ENCODE measurements at regions not wholly inside any gene's neighbourhood (a gene's known extent, or its start where the extent isn't known, plus 50 kb on each side); places are given as distances from the start of the nearest gene placed in this dataset.
A peak's percentile ranks its signal among the peaks of the same experiment; 100 is the strongest.

GRCh38 chr9:129483415-129484351 is 137.2 kb downstream of the C9orf50 start:
- peak overlapping the region; percentile 70 for H3K9ac ChIP-seq (ENCODE audit: insufficient read length)
- H3K4me3 ChIP-seq: peak overlapping the region; percentile 71
- H3K36me3 ChIP-seq (ENCODE audit: insufficient read depth, low read length): no peaks in the 10 kb centered on the region
- TF ChIP-seq EZH2 (IDR thresholded peaks at IDR 0.05) (no peak), POLR2AphosphoS5 (IDR thresholded peaks at IDR 0.05; ENCODE audit: borderline replicate concordance, low read depth, low read length) (0 out of 2 replicates have a peak, but pooled peaks have one; percentile 22)
- no peaks in the 10 kb centered on the region for H3K9me3 ChIP-seq (ENCODE audit: low read depth, low read length)
- no peak for DNase-seq (ENCODE audit: low read depth, low spot score)
- peak overlapping the region; percentile 100 for H3K27ac ChIP-seq

GRCh38 chr9:129482521-129483414 is 138.1 kb downstream of the C9orf50 start:
- Histone ChIP-seq H3K9me3 (ENCODE audit: low read depth, low read length) (no peaks in the 10 kb centered on the region), H3K27ac (peak overlapping the region; percentile 100), H3K9ac (ENCODE audit: insufficient read length) (peak overlapping the region; percentile 93), H3K36me3 (ENCODE audit: insufficient read depth, low read length) (no peaks in the 10 kb centered on the region), H3K4me3 (peak overlapping the region; percentile 79)
- TF ChIP-seq FOXP2 (optimal IDR thresholded peaks at IDR 0.05; ENCODE audit: control extremely low read depth, extremely low read length, insufficient read depth): no peak
- no peak for TF ChIP-seq EZH2 (IDR thresholded peaks at IDR 0.05)
- TF ChIP-seq POLR2AphosphoS5 (IDR thresholded peaks at IDR 0.05; ENCODE audit: borderline replicate concordance, low read depth, low read length): no peak
- no peak for DNase-seq (ENCODE audit: low read depth, low spot score)

- DNase-seq (ENCODE audit: low read depth, low spot score): no peak
- Histone ChIP-seq H3K4me3 (peak overlapping the region; percentile 79), H3K9ac (ENCODE audit: insufficient read length) (peak overlapping the region; percentile 93), H3K36me3 (ENCODE audit: insufficient read depth, low read length) (no peaks in the 10 kb centered on the region), H3K9me3 (ENCODE audit: low read depth, low read length) (no peaks in the 10 kb centered on the region), H3K27ac (peak overlapping the region; percentile 100)
- TF ChIP-seq FOXP2 (optimal IDR thresholded peaks at IDR 0.05; ENCODE audit: control extremely low read depth, extremely low read length, insufficient read depth) (no peak), POLR2AphosphoS5 (IDR thresholded peaks at IDR 0.05; ENCODE audit: borderline replicate concordance, low read depth, low read length) (peak; percentile 23; the same call in 1 of the 2 replicates)
Measured at GRCh38 chr9:129481810-129482511, 138.9 kb downstream of the C9orf50 start.

- Histone ChIP-seq H3K4me3 (peak overlapping the region; percentile 79), H3K36me3 (ENCODE audit: insufficient read depth, low read length) (no peaks in the 10 kb centered on the region), H3K27ac (peak overlapping the region; percentile 100), H3K9ac (ENCODE audit: insufficient read length) (peak overlapping the region; percentile 93), H3K9me3 (ENCODE audit: low read depth, low read length) (no peaks in the 10 kb centered on the region)
- TF ChIP-seq EZH2 (IDR thresholded peaks at IDR 0.05) (no peak), FOXP2 (optimal IDR thresholded peaks at IDR 0.05; ENCODE audit: control extremely low read depth, extremely low read length, insufficient read depth) (no peak), POLR2AphosphoS5 (IDR thresholded peaks at IDR 0.05; ENCODE audit: borderline replicate concordance, low read depth, low read length) (no peak)
- DNase-seq (ENCODE audit: low read depth, low spot score): no peak
Measured at GRCh38 chr9:129481424-129481809, 139.5 kb downstream of the C9orf50 start.

GRCh38 chr9:129480745-129481144 is 140.2 kb downstream of the C9orf50 start:
- no peak for TF ChIP-seq EZH2 (IDR thresholded peaks at IDR 0.05)
- Histone ChIP-seq H3K27ac (peak overlapping the region; percentile 100), H3K9ac (ENCODE audit: insufficient read length) (peak overlapping the region; percentile 21), H3K9me3 (ENCODE audit: low read depth, low read length) (no peaks in the 10 kb centered on the region), H3K4me3 (no peak overlapping the region), H3K36me3 (ENCODE audit: insufficient read depth, low read length) (no peaks in the 10 kb centered on the region)
- DNase-seq (ENCODE audit: low read depth, low spot score): no peak

- H3K27ac ChIP-seq: peak overlapping the region; percentile 100
- no peaks in the 10 kb centered on the region for H3K9me3 ChIP-seq (ENCODE audit: low read depth, low read length)
- no peak for DNase-seq (ENCODE audit: low read depth, low spot score)
- TF ChIP-seq EZH2 (IDR thresholded peaks at IDR 0.05): no peak
- peak overlapping the region; percentile 21 for H3K9ac ChIP-seq (ENCODE audit: insufficient read length)
- no peaks in the 10 kb centered on the region for H3K36me3 ChIP-seq (ENCODE audit: insufficient read depth, low read length)
- no peak overlapping the region for H3K4me3 ChIP-seq
Measured at GRCh38 chr9:129480227-129480626, 140.7 kb downstream of the C9orf50 start.

GRCh38 chr9:129479631-129480011 is 141.3 kb downstream of the C9orf50 start:
- H3K4me3 ChIP-seq: no peak overlapping the region
- H3K9me3 ChIP-seq (ENCODE audit: low read depth, low read length): 0 out of 2 replicates have a peak, but pooled peaks cover 4% of the 10 kb centered on the region
- TF ChIP-seq EZH2 (IDR thresholded peaks at IDR 0.05) (no peak), FOXP2 (optimal IDR thresholded peaks at IDR 0.05; ENCODE audit: control extremely low read depth, extremely low read length, insufficient read depth) (no peak)
- peak overlapping the region; percentile 100 for H3K27ac ChIP-seq
- no peaks in the 10 kb centered on the region for H3K36me3 ChIP-seq (ENCODE audit: insufficient read depth, low read length)
- no peak for DNase-seq (ENCODE audit: low read depth, low spot score)
- peak overlapping the region; percentile 13 for H3K9ac ChIP-seq (ENCODE audit: insufficient read length)
